ENCODE measurements at regions not wholly inside any gene's neighbourhood (a gene's known extent, or its start where the extent isn't known, plus 50 kb on each side); places are given as distances from the start of the nearest gene placed in this dataset.

GRCh38 chr13:79631051-79631659 is 150.2 kb downstream of the NDFIP2 start:
- TF ChIP-seq CTCF (IDR thresholded peaks at IDR 0.05 in 2 of 3, conservative IDR thresholded peaks at IDR 0.05 in 1 of 3; ENCODE audit: borderline replicate concordance in 1 of 3, insufficient read depth in 1 of 3, low read depth in 2 of 3, low read length in 2 of 3) (peak; percentile 10 to 40 (median 19); a peak in 3 of 6 replicates), SIN3A (IDR thresholded peaks at IDR 0.05; ENCODE audit: low read depth) (no peak), POLR2A (IDR thresholded peaks at IDR 0.05; ENCODE audit: borderline replicate concordance, extremely low read depth, insufficient read depth, insufficient read length) (no peak), POLR2AphosphoS5 (IDR thresholded peaks at IDR 0.05; ENCODE audit: low read depth, low read length) (no peak), ELF1 (IDR thresholded peaks at IDR 0.05; ENCODE audit: borderline replicate concordance, low read depth) (no peak), EZH2phosphoT487 (IDR thresholded peaks at IDR 0.05; ENCODE audit: borderline replicate concordance) (no peak)
